ENCODE measurements at regions not wholly inside any gene's neighbourhood (a gene's known extent, or its start where the extent isn't known, plus 50 kb on each side); places are given as distances from the start of the nearest gene placed in this dataset.

DNA sequence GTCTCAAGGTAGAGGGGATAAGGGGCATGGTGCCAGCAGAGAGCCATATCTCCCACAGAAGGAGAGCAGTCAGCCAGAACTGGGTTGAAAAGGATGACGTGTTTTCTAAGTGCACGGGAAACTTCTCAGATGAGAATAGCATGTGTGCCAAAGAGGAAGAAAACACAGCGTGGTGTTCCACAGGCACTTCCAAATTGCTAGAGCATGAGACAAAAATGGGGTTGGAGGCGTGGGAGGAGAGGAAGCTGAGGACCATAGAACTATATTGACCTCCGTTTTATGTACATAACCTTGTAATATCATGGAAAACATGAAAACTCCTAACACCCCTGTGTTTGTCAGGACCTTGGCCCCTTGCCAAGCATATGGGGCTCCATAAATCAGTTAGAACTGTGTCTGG lies 682.7 kb upstream of the RAB6C start:
- DNase-seq, result no peak

- DNase-seq, result no peak
Observed at GRCh38 chr2:129297430-129297829, 682.0 kb upstream of the RAB6C start.

DNA sequence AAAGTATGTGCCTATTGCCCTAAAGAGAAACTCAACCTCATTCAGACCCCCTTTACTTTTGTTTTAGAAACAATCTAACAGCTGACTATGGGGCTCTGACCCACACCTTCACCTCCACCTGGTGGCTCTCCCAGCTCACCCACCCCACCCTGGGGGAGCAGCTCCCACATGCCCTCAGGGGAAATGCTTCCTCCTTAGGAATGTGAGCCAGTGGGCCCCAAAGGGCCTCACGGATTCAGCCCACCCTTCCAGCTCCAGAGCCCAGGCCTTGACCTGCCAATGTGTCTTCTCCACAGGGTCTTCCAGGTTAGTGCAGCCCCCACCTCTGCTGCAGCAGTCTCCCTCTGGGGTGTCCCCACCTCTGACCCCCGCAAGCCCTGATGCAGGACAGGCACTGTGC lies 680.1 kb upstream of the RAB6C start:
- DNase-seq, result no peak

DNA sequence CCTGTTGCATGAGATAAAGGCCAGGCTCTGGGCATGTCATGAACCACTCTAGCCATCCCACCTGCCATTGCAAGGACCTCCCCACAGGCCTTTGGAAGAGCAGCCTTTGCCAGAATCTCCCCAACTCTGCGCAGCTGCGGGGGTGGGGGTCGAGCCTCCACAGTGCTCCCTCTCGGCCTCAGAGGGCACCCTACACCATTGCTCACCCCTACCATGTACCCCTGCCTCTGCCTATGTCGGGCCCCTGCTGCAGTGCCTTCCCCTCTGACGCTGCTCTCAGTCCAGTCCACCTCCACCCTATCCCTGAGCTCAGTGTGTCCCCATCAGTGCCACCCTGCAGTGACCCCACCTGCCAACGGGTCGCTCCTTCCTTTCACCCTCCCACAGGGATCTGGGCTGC lies 679.7 kb upstream of the RAB6C start:
- no peak for DNase-seq

GRCh38 chr2:129300456-129300855 lies 679.0 kb upstream of the RAB6C start:
- no peak for DNase-seq

GRCh38 chr2:129301431-129301913 lies 678.0 kb upstream of the RAB6C start:
- DNase-seq, result no peak

GRCh38 chr2:129302106-129302505 lies 677.4 kb upstream of the RAB6C start:
- DNase-seq, result no peak

GRCh38 chr2:129302561-129303183 lies 676.8 kb upstream of the RAB6C start:
- DNase-seq, result no peak

GRCh38 chr2:129314120-129314519 lies 665.3 kb upstream of the RAB6C start:
- no peak for DNase-seq

DNA sequence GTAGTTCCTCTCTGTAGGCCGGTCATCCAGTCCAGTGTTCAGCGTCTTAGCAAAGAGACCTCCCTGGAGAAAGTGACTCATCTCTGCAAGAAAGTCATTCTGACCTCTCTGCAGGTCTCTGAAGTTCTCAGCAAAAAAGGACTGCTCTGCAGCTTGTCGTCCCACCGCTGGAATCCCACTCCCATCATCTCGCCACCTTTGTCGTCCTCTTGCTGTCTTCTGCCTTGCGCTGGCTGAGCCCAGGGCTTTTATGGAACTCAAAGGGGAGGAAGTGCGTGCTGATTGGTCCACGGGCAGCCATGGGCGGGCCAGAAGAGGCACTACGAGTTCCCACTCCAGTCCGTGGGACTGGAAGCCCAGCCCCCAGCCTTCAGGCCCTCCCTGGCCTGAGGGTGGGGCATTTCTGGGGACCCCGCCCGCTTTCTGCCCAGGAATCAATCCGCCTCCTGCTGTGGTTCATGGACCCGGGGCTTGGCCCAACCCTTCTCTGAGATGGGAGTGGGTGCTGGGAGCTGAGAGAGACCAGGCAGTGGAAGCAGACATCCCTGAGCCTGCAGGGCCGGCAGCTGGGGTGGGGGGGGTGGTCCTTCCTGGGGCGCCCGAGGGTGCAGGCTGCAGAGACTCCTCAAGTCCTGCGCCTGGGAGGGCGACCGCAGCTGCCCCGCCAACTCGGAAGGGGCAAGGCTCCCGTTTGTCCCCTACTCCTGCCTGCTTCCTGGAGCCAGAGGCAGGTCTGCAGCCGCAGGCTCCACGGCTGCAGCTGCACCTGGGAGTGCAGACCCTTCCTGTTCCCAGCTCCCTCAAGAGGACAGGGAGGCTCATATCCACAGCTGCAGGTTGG lies 660.7 kb upstream of the RAB6C start:
- DNase-seq, result no peak

GRCh38 chr2:129319422-129319717 lies 660.1 kb upstream of the RAB6C start:
- no peak for DNase-seq

GRCh38 chr2:129320288-129320687 lies 659.2 kb upstream of the RAB6C start:
- DNase-seq, result no peak

GRCh38 chr2:129324349-129324748 lies 655.1 kb upstream of the RAB6C start:
- DNase-seq, result no peak

DNA sequence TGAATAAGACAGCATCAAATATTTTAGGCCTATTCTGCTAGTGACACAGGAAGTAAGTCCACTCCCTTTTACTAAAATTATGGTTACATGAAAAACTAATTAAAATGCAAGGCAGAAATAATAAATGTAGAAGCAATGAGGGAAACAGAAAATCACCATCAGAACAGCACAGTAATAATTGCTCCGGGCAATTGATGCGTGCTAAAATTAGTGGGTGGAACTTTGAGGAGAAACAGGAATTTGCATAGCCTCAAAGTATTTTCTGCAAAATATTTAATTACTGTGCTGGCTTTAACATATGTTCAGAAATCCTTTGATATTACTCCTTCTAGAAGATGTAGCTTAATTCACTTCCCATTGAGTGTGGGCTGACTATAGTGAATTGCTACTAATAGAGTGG lies 654.3 kb upstream of the RAB6C start:
- no peak for DNase-seq

GRCh38 chr2:129329574-129329973 lies 649.9 kb upstream of the RAB6C start:
- no peak for DNase-seq

GRCh38 chr2:129330504-129330903 lies 649.0 kb upstream of the RAB6C start:
- no peak for DNase-seq

DNA sequence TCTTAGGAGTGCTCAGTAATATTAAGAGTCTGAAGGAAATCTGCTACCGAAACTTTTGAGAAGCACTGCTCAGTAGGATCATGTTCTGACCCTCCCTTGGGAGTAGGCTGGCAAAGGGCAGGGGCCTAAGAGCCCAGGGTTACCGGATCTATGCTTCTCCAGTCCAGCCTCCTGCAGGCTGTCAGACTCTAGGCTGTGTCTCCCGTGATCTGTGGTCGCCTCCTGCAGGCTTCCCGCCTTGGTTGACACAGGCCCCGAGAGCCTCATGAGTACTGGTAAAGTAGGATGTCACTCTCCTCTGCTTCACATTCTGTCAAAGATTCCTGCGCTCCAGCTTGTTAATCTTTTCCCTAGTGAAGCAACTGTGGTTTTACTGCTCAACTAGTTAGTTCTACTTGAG lies 647.8 kb upstream of the RAB6C start:
- no peak for DNase-seq

- no peak for DNase-seq
Observed at GRCh38 chr2:129334128-129334527, 645.3 kb upstream of the RAB6C start.

GRCh38 chr2:129334696-129335410 lies 644.6 kb upstream of the RAB6C start:
- no peak for DNase-seq

DNA sequence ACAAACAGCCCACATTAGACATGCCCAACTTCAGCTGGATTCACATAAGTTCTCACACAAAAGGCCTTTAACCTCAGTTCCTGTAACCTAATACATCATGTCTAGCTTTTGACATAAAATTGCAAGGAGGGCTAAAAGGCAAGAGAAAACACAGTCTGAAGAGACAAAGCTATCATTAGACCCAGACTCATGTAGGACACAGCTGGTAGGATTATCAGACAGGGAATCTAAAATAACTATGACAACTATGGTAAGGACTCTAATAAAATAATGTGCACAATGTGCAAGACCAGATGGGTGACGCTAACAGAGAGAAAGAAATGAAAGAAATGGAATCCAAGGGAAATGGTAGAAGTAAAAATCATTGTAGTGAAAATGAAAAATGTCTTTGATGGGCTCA lies 643.2 kb upstream of the RAB6C start:
- DNase-seq, result no peak

- no peak for DNase-seq
Observed at GRCh38 chr2:129337076-129337475, 642.4 kb upstream of the RAB6C start.

GRCh38 chr2:129345540-129345939 lies 633.9 kb upstream of the RAB6C start:
- no peak for DNase-seq

GRCh38 chr2:129347486-129348217 lies 631.8 kb upstream of the RAB6C start:
- DNase-seq, result no peak
